Stimulated activated CD8-positive, alpha-beta memory T cell treated with anti-CD3 and anti-CD28 coated beads, Interleukin-7, amount 100 ng/mL, for 48 hours (primary cell): ENCODE measurements at regions not wholly inside any gene's neighbourhood (a gene's known extent, or its start where the extent isn't known, plus 50 kb on each side); places are given as distances from the start of the nearest gene placed in this dataset.

Source experiments
- DNase-seq, 2 donors: peaks; one replicate each; pipeline ENCODE4 v3.0.0-alpha.2; 2020; ENCODE audit warnings: low read depth in 1 of 2; ENCODE audit errors: extremely low read depth in 1 of 2

DNA sequence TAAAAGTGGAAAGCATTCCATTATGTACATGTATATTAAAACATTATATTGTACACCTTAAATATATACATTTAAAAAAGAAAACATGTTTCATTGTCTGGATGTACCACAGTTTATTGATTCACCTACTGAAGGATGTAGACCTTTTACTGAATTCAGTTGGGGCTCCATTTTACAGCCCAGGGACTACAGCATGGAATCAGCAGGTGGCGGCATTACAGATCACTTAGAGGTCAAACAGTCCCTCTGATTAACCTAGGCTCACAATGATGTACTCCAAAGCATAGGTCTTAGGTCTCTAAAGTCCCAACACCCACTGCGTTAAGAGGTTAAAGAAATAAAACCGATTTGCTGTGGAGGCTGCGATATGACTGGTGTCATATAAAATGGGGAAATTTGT lies 490.9 kb downstream of the SHISA9 start:
- DNase-seq, result no peak

DNA sequence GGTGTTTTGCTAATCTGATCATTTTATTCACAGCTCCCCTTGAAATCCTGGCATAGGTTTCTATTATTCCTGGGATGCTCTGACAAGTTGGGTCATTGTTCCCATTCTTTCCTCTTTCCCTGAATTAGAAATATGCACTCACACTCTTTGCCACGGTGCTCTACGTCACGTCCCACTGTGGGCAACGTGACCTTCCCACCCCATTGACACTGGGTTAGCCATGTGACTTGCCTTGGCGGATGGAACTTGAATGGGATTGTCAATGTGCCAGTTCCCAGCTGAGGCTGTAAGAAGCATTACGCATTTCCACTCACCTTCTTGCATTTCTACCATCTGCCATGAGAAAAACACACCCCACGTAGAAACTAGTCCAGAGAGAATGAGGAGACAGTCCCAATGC lies 492.4 kb downstream of the SHISA9 start:
- DNase-seq, result no peak

DNA sequence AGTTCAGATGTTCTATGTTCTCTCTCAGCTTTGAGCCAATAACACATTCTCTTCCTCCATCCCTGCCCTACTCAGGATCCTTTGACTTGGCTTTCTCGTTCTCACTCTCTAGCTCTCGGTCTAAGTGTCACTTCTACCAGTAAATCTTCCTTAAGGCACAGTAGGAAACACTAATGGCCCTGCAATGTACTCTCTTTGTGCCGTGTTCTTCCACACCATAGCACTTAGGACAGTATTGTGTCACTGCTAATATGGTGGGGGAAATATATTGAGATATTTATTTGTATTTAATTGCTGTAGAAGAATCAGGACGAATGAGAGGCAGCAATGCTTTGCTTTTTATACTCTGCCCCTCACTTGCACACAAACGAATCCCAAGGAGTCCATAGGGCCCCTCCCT lies 493.1 kb downstream of the SHISA9 start:
- no peak for DNase-seq

DNA sequence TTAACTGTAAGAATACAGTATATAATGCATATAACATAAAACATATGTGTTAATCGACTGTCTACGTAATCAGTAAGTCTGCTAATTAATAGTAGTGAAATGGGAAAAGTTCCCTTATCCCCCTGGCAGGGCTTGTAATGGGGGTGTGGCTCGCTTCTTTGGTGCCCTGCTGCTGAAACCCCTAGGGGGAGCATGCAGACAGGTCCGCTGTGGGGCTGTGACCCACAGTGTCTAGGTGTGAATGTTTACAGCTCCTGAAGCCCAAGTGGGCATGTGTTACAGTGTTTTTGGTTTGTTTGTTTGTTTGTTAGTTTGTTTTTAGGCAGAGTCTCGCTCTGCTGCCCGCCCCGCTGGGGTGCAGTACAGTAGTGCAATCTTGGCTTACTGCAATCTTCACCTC lies 495.7 kb downstream of the SHISA9 start:
- no peak for DNase-seq

DNA sequence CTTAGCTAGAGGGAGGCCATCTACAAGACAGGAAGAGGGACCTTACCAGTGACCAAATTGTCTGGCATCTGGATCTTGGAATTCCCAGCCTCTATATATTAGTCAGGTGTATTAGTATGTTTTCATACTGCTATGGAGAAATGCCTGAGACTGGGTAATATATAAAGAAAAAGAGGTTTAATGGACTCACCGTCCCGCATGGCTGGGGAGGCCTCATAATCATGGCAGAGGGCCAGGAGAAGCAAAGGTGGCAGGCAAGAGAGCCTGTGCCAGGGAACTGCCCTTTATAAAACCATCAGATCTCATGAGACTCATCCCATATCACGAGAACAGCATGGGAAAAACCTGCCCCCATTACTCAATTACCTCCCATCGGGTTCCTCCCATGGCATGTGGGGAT lies 500.2 kb downstream of the SHISA9 start:
- DNase-seq, result no peak

DNA sequence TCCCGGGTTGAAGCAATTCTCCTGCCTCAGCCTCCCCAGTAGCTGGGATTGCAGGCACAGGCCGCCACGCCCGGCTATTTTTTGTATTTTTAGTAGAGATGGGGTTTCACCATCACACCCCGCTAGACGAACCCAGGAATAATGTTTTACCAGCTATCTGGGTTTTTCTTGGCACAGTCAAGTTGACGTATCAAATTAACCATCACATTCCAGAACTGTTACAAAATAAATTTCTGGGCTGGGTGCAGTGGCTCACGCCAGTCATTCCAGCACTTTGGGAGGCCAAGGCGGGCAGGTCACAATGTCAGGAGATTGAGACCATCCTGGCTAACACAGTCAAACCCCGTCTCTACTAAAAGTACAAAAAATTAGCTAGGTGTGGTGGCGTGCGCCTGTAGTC lies 501.2 kb downstream of the SHISA9 start:
- no peak for DNase-seq

DNA sequence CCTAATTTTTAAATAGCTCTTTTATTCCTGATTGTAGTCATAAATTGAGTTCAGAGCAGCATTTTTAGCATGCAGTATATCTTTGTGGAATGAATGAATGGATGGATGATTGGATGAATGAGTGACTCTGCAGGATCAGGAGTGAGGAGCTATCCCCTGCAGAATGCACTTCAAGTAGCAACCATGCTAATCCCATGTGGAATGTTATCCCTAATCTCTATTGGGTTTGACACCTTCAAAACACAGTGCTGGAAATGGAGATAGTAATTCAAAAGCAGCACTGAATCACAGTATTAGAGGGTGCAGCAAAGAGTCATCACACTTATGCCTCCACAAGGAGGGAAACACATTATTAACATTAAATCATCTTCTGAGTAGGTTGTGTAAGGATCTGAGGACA lies 501.9 kb downstream of the SHISA9 start:
- no peak for DNase-seq

DNA sequence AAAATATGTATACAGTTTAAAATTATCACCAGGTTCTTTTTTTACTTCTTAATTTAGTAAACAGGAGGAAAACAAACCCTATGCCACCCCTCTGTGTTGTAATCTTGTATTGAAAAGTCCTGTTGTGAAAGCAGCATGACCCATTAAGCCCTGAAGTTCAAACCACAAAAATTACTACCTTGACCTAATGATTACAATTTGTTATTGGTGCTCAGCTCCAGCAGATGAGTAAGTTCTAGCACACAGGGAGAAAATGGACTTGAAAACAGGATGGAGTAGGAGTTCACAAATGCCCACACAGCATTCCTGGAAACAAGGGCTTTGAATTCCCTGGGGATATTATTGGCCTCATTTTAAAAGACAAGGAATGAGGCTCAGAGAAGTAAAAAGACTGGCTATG lies 505.8 kb upstream of the ERCC4 start:
- DNase-seq, result no peak

DNA sequence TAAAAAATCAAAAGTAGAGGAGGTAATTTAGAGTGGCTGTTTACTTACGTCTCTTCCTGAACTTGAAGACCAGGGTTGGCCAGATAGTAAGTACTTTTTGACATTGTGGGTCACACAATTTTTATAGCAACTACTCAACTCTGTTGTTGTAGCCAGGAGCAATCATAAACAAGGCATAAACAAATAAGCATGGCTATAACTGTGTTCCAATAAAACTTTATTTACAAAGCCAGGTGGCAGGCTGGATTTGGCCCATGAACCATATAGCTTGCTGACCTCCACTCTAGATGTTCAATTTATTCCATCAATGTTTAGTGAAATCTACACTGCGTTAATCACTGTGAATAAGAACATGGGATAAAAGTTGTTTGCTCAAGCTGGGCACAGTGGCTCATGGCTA lies 500.4 kb upstream of the ERCC4 start:
- no peak for DNase-seq

DNA sequence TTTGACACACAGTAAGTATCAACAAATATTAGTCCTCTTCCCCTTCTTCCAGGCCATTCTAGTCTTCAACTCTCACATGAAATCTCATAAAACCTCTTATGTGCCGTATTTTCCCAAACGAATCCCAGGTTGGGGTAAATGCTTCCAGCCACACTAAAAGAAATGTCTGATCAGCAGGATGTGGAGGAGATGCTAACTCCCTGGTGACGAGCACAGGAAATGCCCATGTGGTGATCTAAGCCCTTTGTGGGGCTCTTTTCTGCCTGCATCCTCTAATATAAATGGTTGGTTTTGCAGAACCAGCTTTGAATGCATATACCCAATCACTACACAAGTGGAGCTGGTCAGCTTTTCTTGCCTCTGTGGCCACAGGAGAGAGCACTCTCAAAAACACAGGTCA lies 498.2 kb upstream of the ERCC4 start:
- no peak for DNase-seq

DNA sequence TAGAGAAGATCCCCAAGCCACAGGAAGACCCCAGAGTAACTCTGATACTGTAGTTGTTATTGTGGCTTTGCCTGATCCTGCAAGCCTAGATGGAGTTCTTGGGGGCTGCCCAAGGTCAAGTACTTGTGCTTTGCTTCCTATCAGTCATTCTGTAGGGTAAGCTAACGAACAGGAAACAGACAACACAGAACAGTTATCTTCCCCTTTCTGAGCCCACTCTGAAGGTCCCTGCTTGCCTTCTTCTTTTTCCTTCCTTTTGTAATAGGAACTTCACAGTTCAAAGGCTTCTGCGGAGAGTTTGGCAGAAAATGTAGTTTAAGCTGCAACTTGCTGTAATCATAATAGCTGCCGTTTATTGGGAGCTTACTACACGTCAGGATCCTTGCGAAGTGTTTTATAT lies 494.1 kb upstream of the ERCC4 start:
- DNase-seq, result no peak

DNA sequence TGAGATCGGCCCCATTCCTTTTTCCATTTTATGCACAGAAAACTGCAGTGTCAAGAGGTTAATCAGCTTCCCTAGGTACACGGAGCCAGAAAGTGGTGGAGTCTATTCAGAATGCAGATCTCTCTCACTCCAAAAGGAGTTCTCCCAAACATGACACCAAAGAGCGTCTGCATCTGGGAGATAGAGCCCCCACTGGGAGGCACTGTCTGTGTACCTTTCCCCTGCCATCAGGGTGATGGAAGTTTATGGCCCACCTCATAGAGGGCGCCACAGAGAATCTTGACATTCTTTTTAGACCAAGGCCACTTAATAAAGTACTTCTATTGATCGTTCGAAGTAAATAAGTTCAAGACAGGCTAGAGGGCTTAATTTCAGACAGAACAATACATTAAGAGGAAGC lies 493.7 kb upstream of the ERCC4 start:
- DNase-seq, result no peak

DNA sequence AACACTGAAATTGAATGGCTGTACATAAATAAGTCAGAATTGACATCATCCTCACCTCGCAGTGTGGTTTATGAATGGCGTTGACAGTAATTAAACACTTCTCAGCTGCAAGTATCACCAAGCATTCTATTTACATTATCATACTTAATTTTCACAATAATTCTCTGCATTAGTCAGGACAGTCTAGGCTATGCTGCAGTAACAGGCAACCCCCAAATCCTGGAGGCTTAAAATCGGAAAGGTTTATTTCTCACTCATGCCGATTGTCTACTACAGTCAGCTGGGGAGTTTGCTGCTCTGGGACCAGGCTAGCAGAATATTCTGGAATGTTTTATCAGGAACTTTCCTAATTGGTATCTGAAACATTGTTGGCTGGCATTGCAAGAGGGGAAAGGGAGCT lies 493.2 kb upstream of the ERCC4 start:
- DNase-seq, result no peak

DNA sequence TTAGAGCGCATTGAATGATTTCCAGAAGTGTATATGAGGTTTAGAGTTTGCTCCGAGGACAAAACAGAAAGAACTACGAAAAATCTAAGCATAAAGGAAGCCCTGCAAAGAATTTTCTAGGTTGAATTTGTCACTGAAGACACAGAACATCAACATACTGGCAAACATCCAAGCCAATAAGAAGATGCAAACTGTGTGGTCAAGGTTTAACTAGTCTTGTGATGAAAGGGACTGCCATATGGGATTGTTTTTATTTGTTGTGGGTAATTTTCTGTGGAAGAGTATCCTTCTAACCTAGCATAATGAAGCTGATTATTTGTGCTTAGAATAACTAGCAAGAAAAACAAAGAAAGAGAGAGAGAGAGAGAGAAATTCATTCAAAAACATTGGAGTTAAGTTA lies 492.0 kb upstream of the ERCC4 start:
- no peak for DNase-seq

DNA sequence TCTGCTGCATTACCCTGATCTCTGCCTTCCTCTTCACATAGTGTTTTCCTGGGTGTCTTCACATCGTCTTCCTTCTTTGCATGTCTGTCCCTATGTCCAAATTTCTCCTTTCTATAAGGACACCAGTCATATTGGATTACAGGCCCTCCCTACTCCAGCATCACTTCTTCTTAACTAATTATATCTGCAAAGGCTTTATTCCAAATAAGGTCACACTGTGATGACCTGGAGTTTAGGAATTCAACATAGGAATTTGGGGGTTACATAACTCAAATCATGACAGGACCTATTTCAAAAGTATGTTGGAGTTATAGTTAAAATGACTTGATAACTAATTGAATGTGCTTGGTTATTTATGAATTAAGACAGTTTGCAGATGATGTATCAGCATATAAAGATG lies 490.5 kb upstream of the ERCC4 start:
- no peak for DNase-seq

DNA sequence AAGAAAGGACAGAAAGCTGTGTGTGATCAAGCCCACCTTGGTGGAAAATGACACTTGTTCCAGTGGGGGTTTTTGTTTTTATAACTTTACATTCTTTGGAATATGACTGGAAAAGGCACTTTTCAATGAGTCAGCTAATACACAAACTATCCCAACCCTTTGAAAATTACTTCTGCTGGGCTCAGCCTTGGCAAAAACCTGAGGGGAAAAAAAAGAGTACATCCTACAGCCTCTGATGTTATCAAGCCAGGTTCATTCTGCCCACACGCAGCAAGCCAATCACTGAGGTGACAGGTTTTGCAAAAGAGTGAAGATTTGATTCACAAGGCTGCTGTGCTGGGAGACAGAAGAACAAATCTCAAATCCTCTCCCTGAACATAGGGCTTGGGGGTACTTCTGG lies 484.5 kb upstream of the ERCC4 start:
- no peak for DNase-seq

DNA sequence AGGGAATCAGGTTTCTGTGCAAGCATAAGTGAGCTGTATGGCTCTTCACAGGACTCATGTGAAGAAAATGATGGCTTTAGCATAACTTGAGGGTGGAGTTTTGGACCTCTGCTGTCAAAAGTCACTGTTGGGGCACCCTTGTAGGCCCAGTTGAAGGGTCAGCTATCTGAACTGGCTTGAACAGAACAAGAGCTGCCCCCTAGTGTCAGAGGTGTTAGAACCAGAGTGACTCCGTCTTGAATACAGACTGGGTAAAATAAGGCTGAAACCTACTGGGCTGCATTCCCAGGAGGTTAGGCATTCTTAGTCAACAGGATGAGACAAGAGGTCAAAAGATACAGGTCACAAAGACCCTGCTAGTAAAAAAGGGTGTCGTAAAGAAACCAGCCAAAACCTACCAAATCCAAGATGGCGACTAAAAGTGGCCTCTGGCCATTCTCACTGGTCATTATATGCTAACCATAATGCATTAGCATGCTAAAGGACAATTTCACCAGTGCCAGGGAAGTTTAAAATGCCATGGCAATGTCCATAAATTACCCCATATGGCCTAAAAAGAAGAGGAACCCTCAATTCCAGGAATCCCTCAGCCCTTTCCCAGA lies 484.0 kb upstream of the ERCC4 start:
- no peak for DNase-seq

DNA sequence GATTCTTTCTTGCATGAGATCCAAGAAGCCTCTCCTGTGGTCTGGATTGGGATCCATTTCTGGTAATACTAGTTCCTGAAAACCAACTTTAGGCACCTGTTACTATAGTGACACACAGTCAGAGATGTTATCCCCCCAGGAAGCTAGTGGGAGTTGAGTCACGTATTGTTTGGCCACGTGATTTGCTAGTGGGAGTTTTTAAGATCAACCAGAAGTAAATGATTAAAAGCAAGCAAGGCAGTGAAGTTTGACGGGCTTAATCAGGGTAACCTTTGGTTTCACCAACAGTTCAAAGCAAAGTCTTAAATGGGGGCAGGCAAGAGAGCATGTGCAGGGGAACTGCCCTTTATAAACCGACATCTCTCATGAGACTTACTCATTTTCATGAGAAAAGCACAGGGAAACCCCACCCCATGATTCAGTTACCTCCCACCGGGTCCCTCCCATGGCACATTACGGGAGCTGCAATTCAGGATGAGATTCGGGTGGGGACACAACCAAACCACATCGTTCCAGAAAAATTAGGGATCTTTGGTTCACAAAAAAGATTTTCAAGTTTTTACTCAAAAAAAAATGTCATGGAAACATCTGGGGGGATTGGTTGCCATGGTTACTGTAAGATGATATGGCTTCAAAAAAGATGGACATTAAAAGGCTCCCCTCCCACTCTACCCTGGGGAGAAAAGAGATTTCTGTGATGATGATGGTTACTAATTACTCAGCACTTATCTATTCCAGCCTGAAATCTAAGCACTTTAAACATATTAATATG lies 483.1 kb upstream of the ERCC4 start:
- DNase-seq, result peak in 1 of 2 donors; percentile 4

DNA sequence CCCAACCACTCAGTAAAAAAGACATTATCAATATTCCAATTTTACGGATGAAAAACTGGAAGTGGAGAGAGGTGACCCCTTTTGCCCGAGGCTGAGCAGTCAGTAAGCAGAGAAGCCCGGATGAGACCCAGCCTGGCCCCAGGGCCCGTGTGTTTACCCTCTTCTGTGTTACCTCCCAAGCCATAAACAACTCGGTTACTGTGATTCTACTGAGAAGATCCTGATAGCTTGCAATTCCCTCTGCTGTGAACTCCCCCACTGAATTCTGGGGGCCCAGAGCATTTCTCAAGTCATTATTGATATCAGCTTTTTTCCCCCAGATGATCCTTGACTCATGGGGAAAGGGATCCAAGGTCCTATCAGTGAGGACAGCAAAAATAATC lies 482.6 kb upstream of the ERCC4 start:
- no peak for DNase-seq

DNA sequence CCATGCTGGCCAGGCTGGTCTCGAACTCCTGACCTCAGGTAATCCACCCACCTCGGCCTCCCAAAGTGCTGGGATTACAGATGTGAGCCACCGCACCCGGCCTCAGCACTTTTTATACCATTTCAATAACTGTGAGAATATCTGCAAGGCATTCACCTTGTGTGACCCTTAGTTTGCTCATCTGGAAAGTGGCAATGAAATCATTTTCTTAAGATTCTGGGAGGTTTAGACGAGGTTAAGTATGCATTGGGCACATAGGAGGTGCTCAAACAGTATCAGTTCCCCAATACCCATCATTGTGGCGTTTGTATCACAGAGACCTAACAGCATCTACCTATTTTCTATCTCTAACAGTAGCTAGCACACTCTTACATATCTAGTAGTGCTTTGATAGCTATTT lies 481.9 kb upstream of the ERCC4 start:
- no peak for DNase-seq

DNA sequence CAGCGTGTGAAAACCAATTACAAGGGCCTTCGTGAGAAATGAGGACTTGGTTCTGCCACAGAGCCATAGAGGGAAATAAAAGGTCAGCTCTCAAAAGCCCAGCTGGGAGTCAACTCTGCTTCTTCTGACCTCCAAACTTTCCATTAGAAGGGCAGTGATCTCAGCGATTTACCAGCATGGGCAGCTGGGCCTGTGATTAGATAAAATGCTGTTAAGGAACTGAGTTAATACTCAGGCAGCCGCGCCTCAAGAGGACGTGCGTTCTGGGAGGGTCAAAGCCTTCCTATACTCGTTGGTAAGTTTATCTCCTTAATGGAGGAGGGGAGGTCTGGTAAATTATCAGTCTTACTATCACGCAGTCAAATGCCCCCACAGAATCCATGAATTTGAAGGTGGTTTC lies 480.2 kb upstream of the ERCC4 start:
- no peak for DNase-seq

DNA sequence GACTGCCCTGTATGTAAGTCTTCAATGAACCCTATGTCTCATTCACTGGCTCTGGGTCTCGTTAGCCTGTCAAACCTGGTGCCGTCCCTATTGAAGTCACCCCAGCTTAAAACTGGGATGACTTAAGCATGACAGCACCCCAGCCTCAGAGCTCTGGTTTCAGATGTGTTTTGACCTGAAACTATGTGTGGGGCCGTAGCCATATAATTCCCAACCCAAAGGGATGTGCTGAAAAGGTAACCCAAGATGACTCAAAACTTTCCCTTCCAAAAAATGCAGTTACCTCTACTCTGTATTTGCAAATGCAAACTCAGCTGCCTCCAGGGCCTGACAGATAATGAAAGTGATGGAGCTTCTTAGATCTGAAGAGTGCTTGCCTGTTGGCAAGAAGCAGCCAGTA lies 478.3 kb upstream of the ERCC4 start:
- DNase-seq, result peak in 1 of 2 donors; percentile 5

DNA sequence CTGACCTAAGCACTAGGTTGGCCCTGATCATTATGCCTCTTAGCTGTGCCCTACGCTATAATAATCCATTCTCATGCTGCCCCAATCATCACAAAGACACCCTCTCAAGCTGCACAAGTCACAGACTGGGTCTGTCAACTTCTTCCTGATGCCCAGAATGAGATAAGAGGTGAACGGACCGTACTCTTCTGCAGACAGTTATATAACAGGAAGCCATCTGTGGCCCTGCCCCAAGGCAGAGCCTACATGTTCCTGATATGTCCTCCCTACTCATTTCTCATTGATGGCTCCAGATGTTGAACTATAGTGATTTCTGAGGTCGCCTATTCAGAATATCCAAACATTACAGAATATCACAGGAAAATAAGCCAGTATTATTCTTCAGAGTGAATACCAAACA lies 471.6 kb upstream of the ERCC4 start:
- no peak for DNase-seq
